DMS114 treated with DMSO at 0.1 percent for 48 hours (cell line): ENCODE measurements at regions not wholly inside any gene's neighbourhood (a gene's known extent, or its start where the extent isn't known, plus 50 kb on each side); places are given as distances from the start of the nearest gene placed in this dataset.
"Not testable (repeated sequence)": the region's sequence is repeated elsewhere in the genome, so short reads cannot be mapped to it uniquely, and the experiment has no call there.

Experiments
- DNase-seq: peaks from one replicate; lab custom pipeline; 2025; ENCODE audit not compliant: unreplicated experiment; lab: John Stamatoyannopoulos, UW

DNA sequence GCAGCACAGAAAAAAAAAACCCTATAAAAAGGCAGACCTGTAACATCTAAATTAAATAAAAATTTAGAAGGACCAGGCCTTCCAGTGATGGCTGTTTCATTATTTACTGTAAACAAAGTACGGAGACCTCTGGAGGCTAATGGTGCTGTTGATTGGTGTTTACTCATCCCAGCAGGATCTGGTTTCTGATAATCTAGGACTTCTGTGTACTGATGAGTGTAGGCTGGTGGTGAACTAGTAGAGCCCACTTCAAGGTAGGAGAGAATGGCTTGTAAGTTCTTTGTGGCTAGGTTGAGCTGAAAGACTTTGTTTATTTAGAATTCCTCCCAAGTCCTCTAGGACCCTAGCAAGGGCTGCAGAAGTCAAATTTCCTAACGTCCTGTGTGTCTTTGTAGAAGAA is 398.1 kb upstream of the PITX2 start:
- no peak for DNase-seq

DNA sequence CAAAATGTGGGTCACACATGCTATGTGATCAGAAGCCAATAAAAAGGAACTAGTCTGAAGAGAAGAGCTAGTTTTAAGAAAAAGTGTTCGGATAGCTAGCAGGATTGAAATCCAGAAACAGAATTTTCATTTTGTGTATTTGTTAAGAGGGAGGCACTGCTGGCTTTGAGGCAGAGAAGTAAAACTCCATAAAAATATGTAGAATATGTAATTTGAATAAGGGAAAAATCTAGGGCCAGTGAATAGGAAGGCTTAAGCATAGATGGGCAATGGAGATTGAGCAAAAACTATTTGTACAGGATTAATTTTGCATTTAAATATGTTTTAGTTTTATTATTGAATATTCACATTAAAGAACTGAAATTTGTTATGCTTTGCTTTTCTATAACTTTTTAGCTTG is 399.9 kb upstream of the PITX2 start:
- no peak for DNase-seq

DNA sequence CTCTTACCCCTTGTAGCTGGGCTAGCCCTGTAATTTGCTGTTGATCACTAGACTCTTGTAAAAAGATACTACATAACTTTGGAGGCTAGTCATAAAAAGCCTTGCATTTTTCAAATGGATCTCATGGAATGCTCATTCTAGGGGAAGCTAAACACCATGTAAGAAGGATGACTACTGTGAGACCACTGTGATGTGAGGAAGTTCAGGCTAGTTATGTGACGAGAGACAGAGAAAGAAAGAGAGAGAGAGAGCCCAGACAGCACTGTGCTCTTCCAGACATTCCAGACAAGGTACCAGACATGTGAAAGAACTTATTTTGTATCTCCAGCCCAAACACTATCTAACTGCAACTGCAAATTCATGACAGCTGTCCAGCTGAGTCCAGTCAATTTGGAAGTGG is 404.6 kb upstream of the PITX2 start:
- no peak for DNase-seq

DNA sequence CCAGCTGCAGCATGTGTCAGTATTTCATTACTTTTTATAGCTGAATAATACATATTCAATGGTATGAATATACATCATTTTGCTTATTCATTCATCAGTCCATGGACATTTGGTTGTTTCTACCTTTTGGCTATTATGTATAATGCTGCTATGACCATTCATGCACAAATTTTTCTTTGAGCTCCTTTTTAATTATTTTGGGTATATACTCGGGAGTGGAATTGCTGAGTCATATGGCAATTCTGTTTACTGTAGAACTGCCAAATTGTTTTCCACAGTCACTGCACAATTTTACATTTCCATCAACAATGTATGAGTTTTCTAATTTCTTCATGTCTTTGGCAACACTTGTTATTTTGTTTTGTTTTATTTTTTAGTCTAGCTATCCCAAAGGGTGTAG is 405.9 kb upstream of the PITX2 start:
- no peak for DNase-seq

DNA sequence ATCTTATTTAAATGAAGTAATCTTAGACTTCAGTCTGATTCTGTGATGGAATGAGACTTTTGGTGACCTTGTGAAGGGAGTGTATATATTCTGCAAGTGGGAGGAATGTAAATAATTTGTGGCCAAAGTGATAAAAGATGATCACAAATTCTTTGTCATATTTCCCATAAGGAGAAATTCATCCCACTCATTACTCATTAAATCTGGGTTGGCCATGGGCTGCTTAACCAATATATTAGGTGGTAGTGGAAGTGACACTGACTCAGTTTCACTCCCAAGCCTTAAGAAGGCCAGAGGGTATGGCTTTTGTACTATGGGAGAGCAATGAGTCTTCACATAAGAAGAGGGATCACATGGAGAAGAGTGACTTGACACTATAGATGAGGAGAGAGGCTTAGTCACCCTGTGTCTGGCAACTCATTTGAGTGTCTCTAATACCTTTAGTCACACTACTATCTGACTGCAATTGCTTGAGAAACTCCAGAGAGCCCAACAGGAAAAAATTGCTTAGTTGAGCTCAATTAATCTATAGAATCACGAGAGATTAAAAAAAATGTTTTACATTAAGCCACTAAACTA is 408.2 kb upstream of the PITX2 start:
- DNase-seq, result no peak

DNA sequence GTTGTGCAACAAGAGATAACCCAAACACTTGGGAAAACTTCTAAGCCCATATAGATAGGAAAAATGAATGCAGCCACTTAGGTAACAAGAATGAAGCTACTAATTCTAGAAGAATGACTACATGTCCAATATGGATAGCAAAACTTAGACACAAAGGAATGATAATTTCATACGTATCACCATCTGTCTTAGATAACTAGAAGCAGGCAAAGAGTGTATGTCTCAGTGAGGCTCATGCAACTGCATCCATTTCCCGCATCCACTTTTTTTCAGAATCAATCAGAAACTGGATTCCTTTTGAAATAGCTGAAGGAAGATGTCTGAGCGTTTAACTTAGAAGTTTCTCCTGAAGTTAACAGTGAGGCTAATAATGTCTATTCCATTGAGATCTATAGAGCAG is 408.7 kb upstream of the PITX2 start:
- DNase-seq, result no peak

DNA sequence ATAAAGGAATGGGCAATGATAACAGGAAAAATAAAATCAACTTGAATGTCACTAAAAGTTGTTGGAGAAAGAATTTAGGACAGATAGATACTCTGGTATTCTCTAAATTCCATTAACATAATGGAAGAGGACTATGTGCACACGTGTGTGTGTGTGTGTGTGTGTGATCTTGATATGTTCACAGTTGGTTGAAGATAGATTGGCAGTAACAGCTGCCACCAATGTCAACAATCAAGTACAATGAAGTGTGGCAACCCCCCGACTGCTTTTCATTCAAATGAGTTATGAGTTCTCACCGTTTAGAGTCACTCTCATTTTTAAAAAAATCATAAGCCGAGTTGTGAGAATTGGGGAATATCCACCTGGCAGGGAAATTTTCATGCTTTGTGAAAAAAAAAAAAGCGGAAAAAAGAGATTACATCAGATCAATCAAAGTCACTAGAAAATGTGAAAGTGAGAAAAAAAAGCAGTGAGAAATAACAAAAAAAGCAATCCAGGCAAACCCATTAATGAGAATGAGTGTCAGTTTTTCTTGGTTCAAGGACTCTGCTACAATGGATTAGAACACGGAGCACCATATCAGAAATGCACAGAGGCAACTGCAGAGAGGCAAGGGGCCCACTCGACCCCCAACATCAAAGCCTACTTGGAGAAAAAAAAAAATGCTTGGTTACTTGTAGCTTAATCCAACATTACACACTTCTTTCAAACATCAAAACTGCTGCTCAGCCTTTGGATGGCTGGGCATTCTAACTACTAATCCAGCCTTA is 414.9 kb upstream of the PITX2 start:
- no peak for DNase-seq

DNA sequence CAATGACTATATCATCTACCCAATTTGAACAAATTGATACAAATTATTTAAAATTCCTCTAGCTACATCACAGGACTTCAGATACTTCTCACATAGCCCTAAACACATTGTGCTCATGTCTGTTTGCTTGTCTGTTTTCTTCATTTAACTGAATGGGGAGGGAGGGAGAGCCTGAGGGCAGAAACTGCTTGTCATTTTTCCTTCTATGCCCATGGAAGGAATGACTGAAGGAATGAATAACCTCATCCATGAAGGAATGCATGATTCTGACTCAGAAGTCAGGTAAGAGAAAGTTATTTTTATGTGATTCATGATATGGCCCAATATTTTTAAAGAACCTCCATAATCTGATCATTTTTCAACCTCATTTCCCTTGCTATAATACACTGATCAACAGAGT is 418.0 kb upstream of the PITX2 start:
- DNase-seq, result no peak

DNA sequence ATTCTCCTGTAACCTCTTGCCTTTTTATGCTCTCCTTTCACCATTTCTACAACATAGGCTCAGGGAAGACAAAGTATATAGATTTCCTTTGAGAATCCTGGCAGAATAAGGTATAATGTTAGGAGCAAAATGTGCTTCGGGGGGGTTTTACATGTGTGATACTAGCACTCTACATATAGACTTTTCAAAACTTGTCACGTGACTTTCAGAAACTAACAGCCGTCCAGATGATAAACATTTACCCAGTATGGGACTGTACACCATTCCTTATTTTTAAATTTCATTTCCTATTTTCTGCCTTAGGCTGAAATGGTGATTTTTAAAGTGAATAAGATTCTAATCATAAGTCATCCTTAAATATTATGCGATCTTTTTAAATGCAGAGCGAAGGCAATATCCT is 420.4 kb upstream of the PITX2 start:
- DNase-seq, result no peak

DNA sequence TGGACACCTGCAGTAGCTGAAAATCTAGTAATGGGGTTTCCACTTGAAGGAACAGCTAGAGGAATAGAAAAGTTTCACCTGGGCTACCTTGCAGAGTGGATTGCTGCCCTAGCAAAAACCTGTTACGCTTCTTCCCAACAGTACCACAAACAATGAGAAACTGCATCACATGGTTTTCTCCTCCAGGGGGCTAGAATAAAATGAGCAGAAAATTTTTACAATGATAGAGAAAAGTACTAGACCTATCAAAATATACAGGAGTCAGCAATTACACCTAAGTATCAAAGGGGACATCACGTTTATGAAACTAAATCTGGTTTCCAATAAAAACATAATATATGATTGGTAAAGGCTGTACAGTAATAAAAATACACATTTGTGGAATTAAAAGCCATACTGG is 423.1 kb upstream of the PITX2 start:
- no peak for DNase-seq

DNA sequence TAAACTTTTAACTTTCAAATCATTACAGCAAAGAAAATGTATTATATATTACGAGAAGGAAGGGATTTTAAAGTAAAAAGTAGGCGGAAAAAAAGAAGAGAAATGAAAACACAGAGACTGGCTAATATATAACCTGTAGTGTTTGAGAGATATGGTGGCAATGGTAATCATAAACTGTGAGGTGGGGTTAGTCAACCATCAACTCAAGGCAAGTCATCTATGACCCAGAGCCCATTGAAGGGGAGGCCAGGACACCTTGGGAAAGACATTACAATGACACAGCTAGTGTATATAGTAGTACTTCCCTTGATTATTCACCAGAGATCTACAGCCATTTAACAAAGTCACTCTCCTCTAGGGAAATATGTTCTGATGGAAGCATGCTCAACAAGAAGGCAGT is 423.9 kb upstream of the PITX2 start:
- DNase-seq, result no peak

DNA sequence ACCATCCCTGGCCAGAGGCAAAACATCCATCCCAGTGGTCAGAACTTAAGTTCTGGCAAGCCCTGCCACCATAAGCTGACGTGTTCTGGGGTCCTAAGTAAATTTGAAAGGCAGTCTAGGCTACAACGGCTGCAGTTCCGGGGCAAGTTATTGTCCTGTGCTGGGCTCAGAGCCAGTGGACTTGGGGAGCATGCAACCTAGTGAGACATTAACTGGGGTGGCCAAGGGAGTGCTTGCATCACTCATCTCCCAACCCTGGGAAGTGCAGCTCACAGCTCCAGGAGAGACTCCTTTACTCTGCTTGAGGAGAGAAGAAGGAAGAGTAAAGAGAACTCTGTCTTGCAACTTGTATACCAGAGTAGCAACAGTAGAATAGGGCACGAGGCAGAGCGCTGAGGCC is 425.4 kb upstream of the PITX2 start:
- no peak for DNase-seq

DNA sequence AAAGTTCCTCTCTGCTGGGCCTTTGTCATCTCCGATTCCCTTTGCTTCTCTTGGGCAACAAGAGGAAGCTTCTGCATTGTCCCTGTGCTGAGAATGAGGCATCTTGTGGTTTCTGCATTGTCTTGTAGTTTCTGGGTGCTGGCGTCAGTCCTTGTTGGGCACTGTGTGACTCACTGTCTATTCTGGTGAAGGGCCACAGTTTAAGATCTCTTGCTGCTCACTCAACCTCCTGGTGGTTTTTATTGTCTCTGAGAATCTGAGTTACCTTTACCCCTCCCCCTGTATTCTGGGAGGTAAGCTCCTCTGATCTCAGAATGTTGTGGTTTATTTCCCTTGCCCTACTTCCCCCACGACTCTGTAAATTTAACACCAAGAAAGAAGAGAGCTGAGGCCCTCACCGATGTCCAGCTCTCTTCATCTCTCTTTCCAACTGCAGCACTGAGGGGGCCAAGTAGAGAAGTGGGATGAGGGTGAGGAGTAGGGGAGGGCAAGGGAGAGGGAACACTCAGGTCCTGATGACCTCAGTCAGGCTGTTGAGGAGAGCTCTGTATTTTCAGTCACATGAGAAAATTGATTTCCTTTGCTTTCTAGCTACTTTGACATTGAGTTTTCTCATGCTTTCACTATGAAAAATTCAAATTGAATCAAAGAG is 441.6 kb upstream of the PITX2 start:
- DNase-seq, result no peak

DNA sequence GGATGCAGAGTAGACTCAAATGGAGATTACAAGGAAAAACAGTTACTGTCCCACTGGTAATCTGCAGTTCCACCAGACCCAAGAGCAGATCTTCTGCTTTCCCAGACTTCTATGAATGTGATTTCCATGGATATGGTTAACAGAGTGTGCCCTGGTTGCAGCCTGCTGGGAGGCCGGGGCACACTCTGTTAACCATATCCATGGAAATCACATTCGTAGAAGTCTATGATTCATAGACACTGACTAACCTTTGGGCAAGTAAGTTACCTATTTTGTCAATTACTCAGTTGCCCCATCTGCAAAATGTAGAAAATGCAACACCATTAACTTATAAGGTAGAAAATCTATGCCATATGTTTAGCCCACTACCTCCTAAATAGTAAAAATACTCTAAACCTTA is 443.1 kb upstream of the PITX2 start:
- DNase-seq, result no peak

DNA sequence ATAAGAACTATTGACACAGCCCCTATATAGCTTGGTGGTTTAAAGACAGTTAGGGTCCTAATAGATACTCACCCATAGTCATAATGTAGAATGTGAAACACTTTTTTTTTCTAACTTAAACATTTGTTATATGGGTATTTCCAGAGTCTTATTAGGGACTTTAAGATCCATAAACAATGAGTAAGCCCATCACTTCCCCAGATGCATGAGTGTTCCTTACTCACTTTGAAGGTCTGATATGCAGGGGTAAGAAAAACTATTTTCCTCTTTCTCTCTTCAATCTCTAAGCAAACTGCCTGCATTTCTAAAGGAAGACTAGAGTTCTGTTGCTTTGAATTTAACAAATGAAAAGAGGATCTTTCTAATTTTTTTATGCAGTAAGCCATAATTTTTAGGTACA is 443.6 kb upstream of the PITX2 start:
- DNase-seq, result no peak

DNA sequence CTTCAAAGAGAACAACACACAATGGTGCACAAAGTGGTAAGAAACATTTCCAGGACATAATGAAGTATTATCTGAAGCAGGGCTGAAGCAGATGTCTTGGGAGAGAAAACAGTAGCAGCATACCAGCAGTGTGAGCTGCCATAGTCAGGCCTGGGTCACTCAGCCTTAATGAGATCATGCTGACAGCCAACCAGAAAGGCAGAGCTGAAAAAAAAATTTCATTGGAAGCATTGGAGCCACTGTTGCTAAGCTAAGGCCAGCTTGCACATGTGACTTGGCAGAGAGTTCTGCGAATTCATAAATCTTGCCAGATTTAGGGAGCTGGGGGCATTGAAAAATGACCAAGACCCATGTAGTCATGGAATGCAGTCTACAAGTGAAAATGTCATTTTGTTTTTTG is 444.0 kb upstream of the PITX2 start:
- DNase-seq, result no peak

DNA sequence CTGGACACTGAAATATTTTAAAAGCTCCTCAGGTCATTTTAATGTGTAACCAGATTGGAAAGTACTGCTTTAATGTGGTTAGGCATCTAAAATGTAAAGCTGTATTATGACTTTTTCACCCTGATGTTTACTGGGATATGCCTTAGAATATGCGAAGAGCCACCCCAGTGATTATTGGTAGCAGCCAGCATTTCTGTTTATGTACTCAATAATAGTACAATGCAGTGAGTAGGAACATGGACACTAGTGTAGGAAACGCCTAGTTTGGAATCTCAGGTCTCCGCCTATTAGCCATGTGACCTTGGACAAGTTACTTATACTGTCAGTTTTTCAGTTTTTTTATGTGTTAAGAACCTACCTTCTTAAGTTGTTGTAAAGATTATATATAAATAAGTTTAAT is 446.0 kb upstream of the PITX2 start:
- no peak for DNase-seq

DNA sequence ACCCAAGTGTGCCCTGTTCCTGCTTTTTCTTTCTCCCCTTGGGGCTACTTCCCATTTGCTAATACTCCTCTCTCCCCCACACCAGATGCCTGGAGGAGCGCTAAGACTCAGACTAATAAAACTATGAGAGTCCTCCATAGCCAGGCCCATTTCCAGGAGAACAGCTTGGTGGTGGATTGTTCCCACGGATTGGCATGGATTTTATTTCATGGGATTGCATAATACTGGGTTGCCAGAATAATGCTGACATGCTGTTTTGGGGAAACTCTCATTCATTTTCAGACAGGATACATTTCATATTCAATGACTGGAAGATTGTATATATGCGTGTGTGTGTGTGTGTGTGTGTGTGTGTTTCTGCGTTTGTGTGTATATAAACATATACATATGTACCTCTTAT is 447.5 kb upstream of the PITX2 start:
- DNase-seq, result no peak

DNA sequence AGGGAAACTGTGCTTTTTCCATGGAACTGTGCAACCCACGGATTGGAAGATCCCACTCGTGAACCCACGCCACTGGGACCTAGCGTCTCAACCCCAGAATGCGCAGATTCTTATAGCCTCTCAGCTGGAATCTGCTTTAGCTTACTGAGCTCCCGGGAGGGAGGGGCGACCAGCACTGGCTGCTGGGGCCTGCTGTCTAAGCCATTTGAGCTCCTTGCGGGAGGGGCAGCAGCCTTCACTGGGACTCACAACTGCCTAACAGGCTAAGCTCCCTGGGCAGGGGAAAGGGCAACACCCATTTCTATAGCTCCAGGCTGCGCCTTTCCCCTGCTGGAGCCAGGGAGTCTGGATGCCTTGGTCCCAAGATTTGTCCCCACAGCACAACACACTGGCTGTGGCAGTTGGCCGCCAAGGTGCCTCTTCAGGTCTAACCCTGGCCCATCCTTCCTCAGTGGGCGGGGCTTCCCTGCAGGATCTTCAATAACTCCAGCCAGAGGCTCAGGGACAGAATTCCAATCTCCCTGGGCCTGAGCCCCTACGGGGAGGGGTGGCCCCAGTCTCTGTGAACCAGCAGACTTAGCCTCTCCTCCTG is 451.7 kb upstream of the PITX2 start:
- DNase-seq, result no peak

DNA sequence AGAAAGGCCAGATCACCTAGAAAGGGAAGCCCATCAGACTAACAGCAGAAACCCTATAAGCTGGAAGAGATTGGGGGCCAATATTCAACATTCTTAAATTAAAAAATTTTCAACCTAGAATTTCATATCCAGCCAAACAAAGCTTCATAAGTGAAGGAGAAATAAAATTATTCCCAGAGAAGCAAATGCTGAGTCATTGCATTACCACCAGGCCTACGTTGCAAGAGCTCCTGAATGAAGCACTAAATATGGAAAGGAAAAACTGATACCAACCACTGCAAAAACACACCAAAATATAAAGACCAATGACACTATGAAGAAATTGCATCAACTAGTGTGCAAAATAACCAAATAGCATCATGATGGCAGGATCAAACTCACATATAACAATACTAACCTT is 453.4 kb upstream of the PITX2 start:
- not testable (repeated sequence) for DNase-seq

DNA sequence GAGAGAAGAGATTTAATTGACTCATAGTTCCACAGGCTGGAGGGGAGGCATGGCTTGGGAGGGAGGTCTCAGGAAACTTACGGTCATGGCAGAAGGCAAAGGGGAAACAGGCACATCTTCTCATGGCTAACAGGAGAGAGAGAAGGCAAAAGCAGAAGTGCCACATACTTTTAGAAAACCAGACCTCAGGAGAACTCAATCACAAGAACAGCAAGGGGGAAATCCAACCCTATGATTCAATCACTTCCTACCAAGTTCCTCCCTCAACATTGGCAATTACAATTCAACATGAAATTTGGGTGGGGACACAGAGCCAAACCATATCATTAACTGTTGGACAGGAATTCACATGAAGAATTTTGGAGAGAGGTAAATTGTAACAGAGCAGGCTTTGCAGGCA is 485.3 kb upstream of the PITX2 start:
- no peak for DNase-seq

DNA sequence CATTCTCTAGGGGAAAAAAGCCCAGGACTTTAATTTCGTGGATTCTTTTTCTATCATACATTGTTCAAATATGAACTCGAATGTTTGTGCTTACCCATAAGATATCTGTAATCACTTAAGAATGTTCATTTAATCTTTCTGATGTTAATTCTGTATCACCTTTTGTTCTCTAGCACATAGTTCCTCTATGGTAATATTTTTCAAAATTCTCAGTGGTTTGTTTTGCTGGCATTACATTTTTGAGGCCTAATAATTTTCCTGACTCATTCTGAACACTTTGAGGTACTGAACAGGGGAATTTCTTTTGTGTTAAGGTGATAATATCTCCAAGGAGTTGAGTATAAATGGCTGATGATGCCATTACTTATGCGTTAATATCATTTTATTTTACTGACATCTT is 490.7 kb upstream of the PITX2 start:
- no peak for DNase-seq
